Hepatocyte (in vitro differentiated cells): ENCODE measurements at regions not wholly inside any gene's neighbourhood (a gene's known extent, or its start where the extent isn't known, plus 50 kb on each side); places are given as distances from the start of the nearest gene placed in this dataset.

ENCODE experiments used
- EZH2 ChIP-seq: fragments of 200-600 bp; sonication (generic); IDR thresholded peaks from 2 replicates; pipeline ENCODE4 v1.6.1; 2016; ENCODE audit warnings: antibody characterized with exemption, mild to moderate bottlenecking, borderline replicate concordance
- TF ChIP-seq, protein P1 (sequence below): fragments of 200-600 bp; sonication (generic); IDR thresholded peaks from 2 replicates; pipeline ENCODE4 v1.5.1; 2016; ENCODE audit warnings: antibody characterized with exemption, mild to moderate bottlenecking; ENCODE audit not compliant: poor library complexity

DNA sequence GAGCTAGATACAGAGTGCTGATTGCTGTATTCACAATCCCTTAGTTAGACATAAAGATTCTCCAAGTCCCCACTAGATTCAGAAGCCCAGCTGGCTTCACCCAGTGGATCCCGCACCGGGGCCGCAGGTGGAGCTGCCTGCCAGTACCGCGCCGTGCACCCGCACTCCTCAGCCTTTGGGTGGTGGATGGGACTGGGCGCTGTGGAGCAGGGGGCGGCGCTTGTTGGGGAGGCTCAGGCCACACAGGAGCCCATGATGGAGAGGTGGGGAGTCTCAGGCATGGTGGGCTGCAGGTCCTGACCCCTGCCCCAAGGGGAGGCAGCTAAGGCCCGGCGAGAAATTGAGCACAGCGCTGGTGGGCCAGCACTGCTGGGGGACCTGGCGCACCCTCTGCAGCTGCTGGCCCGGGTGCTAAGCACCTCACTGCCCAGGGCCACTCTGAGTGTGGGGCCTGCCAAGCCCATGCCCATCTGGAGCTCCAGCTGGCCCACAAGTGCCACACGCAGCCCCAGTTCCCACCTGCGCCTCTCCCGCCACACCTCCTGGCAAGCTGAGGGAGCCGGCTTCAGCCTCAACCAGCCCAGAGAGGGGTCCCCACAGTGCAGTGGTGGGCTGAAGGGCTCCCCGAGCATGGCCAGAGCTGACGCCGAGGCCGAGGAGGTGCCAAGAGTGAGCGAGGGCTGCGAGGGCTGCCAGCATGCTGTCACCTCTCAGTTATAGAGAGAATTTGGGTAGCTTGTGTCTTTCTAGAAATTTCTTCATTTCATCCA lies 417.6 kb downstream of the METTL15 start:
- TF ChIP-seq, protein P1, sequence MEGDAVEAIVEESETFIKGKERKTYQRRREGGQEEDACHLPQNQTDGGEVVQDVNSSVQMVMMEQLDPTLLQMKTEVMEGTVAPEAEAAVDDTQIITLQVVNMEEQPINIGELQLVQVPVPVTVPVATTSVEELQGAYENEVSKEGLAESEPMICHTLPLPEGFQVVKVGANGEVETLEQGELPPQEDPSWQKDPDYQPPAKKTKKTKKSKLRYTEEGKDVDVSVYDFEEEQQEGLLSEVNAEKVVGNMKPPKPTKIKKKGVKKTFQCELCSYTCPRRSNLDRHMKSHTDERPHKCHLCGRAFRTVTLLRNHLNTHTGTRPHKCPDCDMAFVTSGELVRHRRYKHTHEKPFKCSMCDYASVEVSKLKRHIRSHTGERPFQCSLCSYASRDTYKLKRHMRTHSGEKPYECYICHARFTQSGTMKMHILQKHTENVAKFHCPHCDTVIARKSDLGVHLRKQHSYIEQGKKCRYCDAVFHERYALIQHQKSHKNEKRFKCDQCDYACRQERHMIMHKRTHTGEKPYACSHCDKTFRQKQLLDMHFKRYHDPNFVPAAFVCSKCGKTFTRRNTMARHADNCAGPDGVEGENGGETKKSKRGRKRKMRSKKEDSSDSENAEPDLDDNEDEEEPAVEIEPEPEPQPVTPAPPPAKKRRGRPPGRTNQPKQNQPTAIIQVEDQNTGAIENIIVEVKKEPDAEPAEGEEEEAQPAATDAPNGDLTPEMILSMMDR, result no peak
- no peak for TF ChIP-seq EZH2
